BE2C (cell line): ENCODE measurements at regions not wholly inside any gene's neighbourhood (a gene's known extent, or its start where the extent isn't known, plus 50 kb on each side); places are given as distances from the start of the nearest gene placed in this dataset.

Source experiments
- DNase-seq: peaks from one replicate; pipeline ENCODE4 v3.0.0-alpha.2; 2020
- H3K27me3 ChIP-seq: fragments of 250-450 bp; sonication (Bioruptor Pico); 2 replicates; pipeline ENCODE4 v1.5.1; 2020; ENCODE audit warnings: mild to moderate bottlenecking
- H3K36me3 ChIP-seq: fragments of 250-450 bp; sonication (Bioruptor Pico); 2 replicates; pipeline ENCODE4 v1.5.1; 2020; ENCODE audit warnings: mild to moderate bottlenecking
- H3K4me1 ChIP-seq: fragments of 250-450 bp; sonication (Bioruptor Pico); 2 replicates; pipeline ENCODE4 v1.5.1; 2020
- H3K4me3 ChIP-seq: 2 replicates; pipeline ENCODE4 v1.5.1; 2011; ENCODE audit warnings: low read depth, low read length
- H3K9me3 ChIP-seq: fragments of 250-450 bp; sonication (Bioruptor Pico); 2 replicates; pipeline ENCODE4 v1.5.1; 2020
- CTCF ChIP-seq: IDR thresholded peaks from 2 replicates; pipeline ENCODE4 v1.5.1; 2012; ENCODE audit warnings: mild to moderate bottlenecking, low read depth, low read length

- H3K36me3 ChIP-seq, result no peaks in the 10 kb centered on the region
- no peaks in the 10 kb centered on the region for H3K27me3 ChIP-seq
- peaks cover 3% of the 10 kb centered on the region; the same call in 1 of the 2 replicates for H3K4me1 ChIP-seq
- DNase-seq, result no peak
- H3K9me3 ChIP-seq, result no peaks in the 10 kb centered on the region; the same call in 1 of the 2 replicates
- no peak for TF ChIP-seq CTCF
- no peak overlapping the region for H3K4me3 ChIP-seq
Observed at GRCh38 chr6:134590004-134590403, 272.1 kb upstream of the SGK1 start.

- H3K9me3 ChIP-seq, result no peaks in the 10 kb centered on the region; the same call in 1 of the 2 replicates
- H3K4me1 ChIP-seq, result peaks cover 3% of the 10 kb centered on the region; the same call in 1 of the 2 replicates
- no peak for DNase-seq
- no peak for TF ChIP-seq CTCF
- no peaks in the 10 kb centered on the region for H3K27me3 ChIP-seq
- no peak overlapping the region for H3K4me3 ChIP-seq
- H3K36me3 ChIP-seq, result no peaks in the 10 kb centered on the region
Observed at GRCh38 chr6:134589512-134589911, 271.6 kb upstream of the SGK1 start.

- Histone ChIP-seq H3K4me3 (no peak overlapping the region), H3K36me3 (no peaks in the 10 kb centered on the region), H3K9me3 (no peaks in the 10 kb centered on the region; the same call in 1 of the 2 replicates), H3K27me3 (no peaks in the 10 kb centered on the region), H3K4me1 (peaks cover 3% of the 10 kb centered on the region; the same call in 1 of the 2 replicates)
- DNase-seq, result no peak
- TF ChIP-seq CTCF, result no peak
Observed at GRCh38 chr6:134588267-134588666, 270.4 kb upstream of the SGK1 start.

- Histone ChIP-seq H3K27me3 (no peaks in the 10 kb centered on the region), H3K4me3 (no peak overlapping the region), H3K9me3 (no peaks in the 10 kb centered on the region; the same call in 1 of the 2 replicates), H3K4me1 (peaks cover 3% of the 10 kb centered on the region; the same call in 1 of the 2 replicates), H3K36me3 (no peaks in the 10 kb centered on the region)
- peak; percentile 16 for DNase-seq
- TF ChIP-seq CTCF, result no peak
Observed at GRCh38 chr6:134585517-134585873, 267.6 kb upstream of the SGK1 start.

- Histone ChIP-seq H3K27me3 (no peaks in the 10 kb centered on the region), H3K4me3 (no peak overlapping the region), H3K9me3 (no peaks in the 10 kb centered on the region; the same call in 1 of the 2 replicates), H3K36me3 (no peaks in the 10 kb centered on the region), H3K4me1 (peaks cover 3% of the 10 kb centered on the region; the same call in 1 of the 2 replicates)
- no peak for DNase-seq
- no peak for TF ChIP-seq CTCF
Observed at GRCh38 chr6:134584847-134585516, 267.1 kb upstream of the SGK1 start.

- no peaks in the 10 kb centered on the region for H3K27me3 ChIP-seq
- H3K4me1 ChIP-seq, result no peaks in the 10 kb centered on the region
- no peaks in the 10 kb centered on the region for H3K36me3 ChIP-seq
- no peak for DNase-seq
- no peak overlapping the region for H3K4me3 ChIP-seq
- H3K9me3 ChIP-seq, result no peaks in the 10 kb centered on the region
- 0 out of 2 replicates have a peak, but pooled peaks have one; percentile 17 for TF ChIP-seq CTCF
Observed at GRCh38 chr6:134577998-134578397, 260.1 kb upstream of the SGK1 start.
